Calu3 (cell line): ENCODE measurements at regions not wholly inside any gene's neighbourhood (a gene's known extent, or its start where the extent isn't known, plus 50 kb on each side); places are given as distances from the start of the nearest gene placed in this dataset.

Experiments
- BruUV-seq: library from RNA; stranded (reverse); fragments of 400-500 nt; replicated peaks from 2 replicates; lab custom pipeline; 2021; lab: Mats Ljungman, UMichigan
- CTCF ChIA-PET: fragments of 300-600 bp; sonication (Branson Sonifier 250); formaldehyde crosslinking; loops from one replicate; lab custom pipeline; 2022; ENCODE audit warnings: antibody characterized with exemption; lab: Charles Lee
- DNase-seq: peaks from one replicate; pipeline ENCODE4 v3.0.0; 2022
- H3K27ac Mint-ChIP-seq: one replicate; pipeline ENCODE4 v1.8.0; 2022; ENCODE audit warnings: mixed read lengths; ENCODE audit not compliant: unreplicated experiment
- H3K27me3 Mint-ChIP-seq: one replicate; pipeline ENCODE4 v1.8.0; 2022; ENCODE audit warnings: mixed read lengths; ENCODE audit not compliant: unreplicated experiment
- H3K36me3 Mint-ChIP-seq: one replicate; pipeline ENCODE4 v1.8.0; 2022; ENCODE audit warnings: mild to moderate bottlenecking, moderate library complexity, mixed read lengths; ENCODE audit not compliant: insufficient read depth, unreplicated experiment
- H3K4me1 Mint-ChIP-seq: one replicate; pipeline ENCODE4 v1.8.0; 2022; ENCODE audit warnings: mild to moderate bottlenecking, low read depth, mixed read lengths; ENCODE audit not compliant: unreplicated experiment
- H3K4me3 Mint-ChIP-seq: one replicate; pipeline ENCODE4 v1.8.0; 2022; ENCODE audit warnings: mild to moderate bottlenecking, low read depth, moderate library complexity, mixed read lengths; ENCODE audit not compliant: unreplicated experiment
- H3K9me3 Mint-ChIP-seq: one replicate; pipeline ENCODE4 v1.8.0; 2022; ENCODE audit warnings: low read depth, mixed read lengths; ENCODE audit not compliant: unreplicated experiment
- CTCF ChIP-seq: fragments of 200-600 bp; IDR thresholded peaks from one replicate; pipeline ENCODE4 v1.8.0; 2022; ENCODE audit warnings: antibody characterized with exemption; ENCODE audit not compliant: unreplicated experiment
- intact Hi-C: fragments of 100-400 bp; cut with micrococcal nuclease; formaldehyde crosslinking; loops from one replicate; pipeline ENCODE4 v1.10.0; 2022; ENCODE audit not compliant: unreplicated experiment

GRCh38 chr11:45043755-45044475 is 93.2 kb upstream of the TP53I11 start:
- TF ChIP-seq CTCF, result no peak
- CTCF ChIA-PET, result no interaction called here
- DNase-seq, result no peak
- Mint-ChIP-seq H3K4me1 (peaks cover 11% of the 10 kb centered on the region), H3K27me3 (peaks cover 57% of the 10 kb centered on the region), H3K36me3 (no peaks in the 10 kb centered on the region), H3K27ac (no peak overlapping the region), H3K4me3 (no peak overlapping the region), H3K9me3 (no peaks in the 10 kb centered on the region)
- no TSS peak for BruUV-seq
- intact Hi-C loops, result loop anchor here (10.0 kb wide), 1 partner anchor 89 kb away; the partner anchor contains the start of gene TP53I11

DNA sequence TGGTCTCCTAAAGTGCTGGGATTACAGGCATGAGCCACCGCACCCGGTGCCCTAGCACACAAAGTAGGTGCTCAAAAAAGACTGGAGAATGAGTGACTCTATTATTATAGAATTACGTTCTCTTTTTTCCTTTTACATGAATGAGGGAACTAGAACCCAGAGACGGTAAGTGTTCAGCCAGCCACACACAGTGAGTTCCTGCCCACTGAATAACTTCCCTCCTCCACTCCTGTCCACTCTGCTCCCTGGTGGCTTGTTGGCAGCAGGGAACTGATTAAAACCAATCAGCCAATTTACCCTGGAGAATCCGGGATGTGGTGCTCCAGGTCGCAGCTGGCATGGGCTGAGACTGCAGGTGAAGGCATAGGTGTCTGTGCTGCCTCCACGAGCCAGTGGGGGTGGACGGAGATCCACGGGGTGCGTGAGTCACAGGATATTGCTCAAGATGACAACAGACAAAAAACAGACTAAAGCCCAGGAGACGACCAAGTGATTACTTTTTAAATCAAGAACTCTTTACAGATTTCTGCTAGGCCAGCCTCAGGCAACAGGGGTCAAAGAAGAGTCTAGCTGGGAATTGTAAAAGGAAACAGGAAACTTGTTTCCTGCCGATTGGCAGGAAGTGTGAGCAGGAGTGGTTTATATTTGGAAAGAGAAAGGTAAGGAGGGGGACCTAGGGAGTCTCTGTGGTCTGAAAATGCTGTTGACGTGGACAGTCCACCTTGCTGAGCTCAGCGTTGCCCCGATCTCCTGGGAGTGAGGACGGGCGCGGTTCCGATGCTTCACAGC is 95.2 kb upstream of the TP53I11 start:
- Mint-ChIP-seq H3K27me3 (peaks cover 57% of the 10 kb centered on the region), H3K9me3 (no peaks in the 10 kb centered on the region), H3K27ac (no peak overlapping the region), H3K4me1 (peaks cover 11% of the 10 kb centered on the region), H3K36me3 (no peaks in the 10 kb centered on the region), H3K4me3 (no peak overlapping the region)
- DNase-seq, result peak; percentile 32
- TF ChIP-seq CTCF, result no peak
- CTCF ChIA-PET, result interaction anchor here (1.4 kb wide), 1 partner anchor 109 kb away, joined by 5 read pairs; no protein-coding TSS in a partner anchor
- no TSS peak for BruUV-seq
- intact Hi-C loops, result loop anchor here (10.0 kb wide), 1 partner anchor 91 kb away; the partner anchor contains the start of gene TP53I11

GRCh38 chr11:45048313-45048841 is 97.7 kb upstream of the TP53I11 start:
- H3K4me3 Mint-ChIP-seq, result no peak overlapping the region
- peaks cover 11% of the 10 kb centered on the region for H3K4me1 Mint-ChIP-seq
- H3K9me3 Mint-ChIP-seq, result no peaks in the 10 kb centered on the region
- intact Hi-C loops, result loop anchor here (10.0 kb wide), 1 partner anchor 94 kb away; the partner anchor contains the start of gene TP53I11
- peaks cover 55% of the 10 kb centered on the region for H3K27me3 Mint-ChIP-seq
- DNase-seq, result no peak
- no peaks in the 10 kb centered on the region for H3K36me3 Mint-ChIP-seq
- no peak overlapping the region for H3K27ac Mint-ChIP-seq
- CTCF ChIA-PET, result interaction anchor here (0.7 kb wide), 1 partner anchor 44 kb away, joined by 3 read pairs; no protein-coding TSS in a partner anchor
- BruUV-seq, result no TSS peak
- no peak for TF ChIP-seq CTCF

DNA sequence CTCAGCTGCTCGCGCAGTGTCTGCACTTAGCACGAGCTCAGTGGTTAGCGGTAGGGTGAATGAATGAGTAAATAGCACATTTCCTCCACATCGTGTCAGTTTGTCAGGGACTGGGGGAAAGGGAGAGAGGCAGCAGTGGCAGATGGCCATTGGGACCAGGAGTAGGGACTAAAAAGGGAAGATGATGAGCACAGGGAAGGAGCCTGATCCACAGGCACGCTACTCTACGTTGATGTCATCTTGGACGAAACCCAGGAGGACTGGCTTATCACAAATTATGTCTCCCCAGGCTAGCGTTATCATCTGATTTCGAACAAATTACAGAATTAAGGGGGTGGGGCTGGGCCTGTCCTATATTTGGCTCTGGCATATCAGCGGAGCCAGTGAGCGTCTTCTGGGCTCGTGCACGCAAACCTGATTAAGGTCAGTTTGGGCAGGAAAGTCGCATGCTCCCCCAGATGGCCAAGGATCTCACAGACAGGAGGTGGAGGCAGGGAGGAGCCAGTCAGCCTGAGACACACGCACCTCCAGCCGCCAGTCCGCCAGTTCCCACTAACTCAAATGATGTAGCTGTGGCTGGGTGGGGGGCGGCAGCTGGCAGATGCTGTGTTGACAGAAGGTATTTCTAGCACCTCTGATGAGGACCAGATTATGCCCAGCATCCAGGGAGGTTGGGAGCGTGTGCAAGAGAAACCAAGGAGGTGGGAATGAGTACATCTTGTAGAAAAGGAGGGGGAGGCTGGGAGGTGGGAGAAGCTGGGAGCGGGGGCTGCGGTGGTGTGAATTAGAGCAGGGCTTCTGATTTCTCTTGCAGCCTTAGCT is 97.4 kb upstream of the PRDM11 start:
- Mint-ChIP-seq H3K27ac (no peak overlapping the region), H3K4me1 (peaks cover 11% of the 10 kb centered on the region), H3K36me3 (no peaks in the 10 kb centered on the region), H3K27me3 (peaks cover 55% of the 10 kb centered on the region), H3K9me3 (no peaks in the 10 kb centered on the region), H3K4me3 (no peak overlapping the region)
- DNase-seq, result no peak
- intact Hi-C loops, result loop anchor here (10.0 kb wide), 1 partner anchor 94 kb away; the partner anchor contains the start of gene TP53I11
- BruUV-seq, result no TSS peak
- no peak for TF ChIP-seq CTCF
- CTCF ChIA-PET, result no interaction called here
